Stimulated activated CD8-positive, alpha-beta memory T cell treated with anti-CD3 and anti-CD28 coated beads, Interleukin-12 subunit alpha, Interleukin-12 subunit beta, amount 100 ng/mL, for 4 hours (primary cell): ENCODE measurements at regions not wholly inside any gene's neighbourhood (a gene's known extent, or its start where the extent isn't known, plus 50 kb on each side); places are given as distances from the start of the nearest gene placed in this dataset.

Source experiments
- DNase-seq: peaks from one replicate; pipeline ENCODE4 v3.0.0-alpha.2; 2020; ENCODE audit warnings: low read depth

GRCh38 chr11:127711748-127712147 is 711.2 kb upstream of the KIRREL3 start:
- DNase-seq: no peak

- no peak for DNase-seq
Observed at GRCh38 chr11:127710831-127711230, 710.3 kb upstream of the KIRREL3 start.

- DNase-seq: no peak
Observed at GRCh38 chr11:127709960-127710359, 709.4 kb upstream of the KIRREL3 start.

- DNase-seq: no peak
Observed at GRCh38 chr11:127693686-127694085, 693.1 kb upstream of the KIRREL3 start.

- DNase-seq: no peak
Observed at GRCh38 chr11:127683321-127683720, 682.8 kb upstream of the KIRREL3 start.

GRCh38 chr11:127679816-127680545 is 679.4 kb upstream of the KIRREL3 start:
- no peak for DNase-seq

- no peak for DNase-seq
Observed at GRCh38 chr11:127678631-127679030, 678.1 kb upstream of the KIRREL3 start.

- DNase-seq: no peak
Observed at GRCh38 chr11:127677660-127678425, 677.3 kb upstream of the KIRREL3 start.

- no peak for DNase-seq
Observed at GRCh38 chr11:127675581-127675980, 675.0 kb upstream of the KIRREL3 start.

- no peak for DNase-seq
Observed at GRCh38 chr11:127674754-127675153, 674.2 kb upstream of the KIRREL3 start.

GRCh38 chr11:127670374-127671119 is 670.0 kb upstream of the KIRREL3 start:
- DNase-seq: no peak

GRCh38 chr11:127656116-127656836 is 655.7 kb upstream of the KIRREL3 start:
- no peak for DNase-seq

GRCh38 chr11:127653076-127653475 is 652.5 kb upstream of the KIRREL3 start:
- DNase-seq: no peak

GRCh38 chr11:127651888-127652221 is 651.3 kb upstream of the KIRREL3 start:
- no peak for DNase-seq

GRCh38 chr11:127651175-127651887 is 650.8 kb upstream of the KIRREL3 start:
- DNase-seq: no peak

- no peak for DNase-seq
Observed at GRCh38 chr11:127649958-127650357, 649.4 kb upstream of the KIRREL3 start.

GRCh38 chr11:127649071-127649470 is 648.5 kb upstream of the KIRREL3 start:
- no peak for DNase-seq

GRCh38 chr11:127648583-127648982 is 648.0 kb upstream of the KIRREL3 start:
- no peak for DNase-seq

GRCh38 chr11:127644366-127644765 is 643.8 kb upstream of the KIRREL3 start:
- DNase-seq: no peak

- no peak for DNase-seq
Observed at GRCh38 chr11:127643268-127644058, 642.9 kb upstream of the KIRREL3 start.
